Fibroblast of mammary gland (primary cell): ENCODE measurements at regions not wholly inside any gene's neighbourhood (a gene's known extent, or its start where the extent isn't known, plus 50 kb on each side); places are given as distances from the start of the nearest gene placed in this dataset.

Experiments used
- DNase-seq: peaks from one replicate; pipeline ENCODE4 v3.0.0-alpha.2; 2010; ENCODE audit warnings: low read depth
- H3K4me3 ChIP-seq: 2 replicates; pipeline ENCODE4 v1.5.1; 2011; ENCODE audit warnings: low read depth, mild to moderate bottlenecking, low read length, moderate library complexity; ENCODE audit not compliant: control insufficient read depth
- CTCF ChIP-seq: conservative IDR thresholded peaks from 2 replicates; pipeline ENCODE4 v1.5.1; 2011; ENCODE audit warnings: low read depth, low read length, inconsistent platforms; ENCODE audit not compliant: control insufficient read depth, insufficient read depth

- TF ChIP-seq CTCF: no peak
- no peak overlapping the region for H3K4me3 ChIP-seq
- no peak for DNase-seq
Measured at GRCh38 chr6:156146891-156147290, 630.3 kb upstream of the ARID1B start.

GRCh38 chr6:156131221-156131903 is 645.8 kb upstream of the ARID1B start:
- no peak for DNase-seq
- no peak overlapping the region for H3K4me3 ChIP-seq
- TF ChIP-seq CTCF: no peak

- no peak for DNase-seq
- no peak overlapping the region for H3K4me3 ChIP-seq
- TF ChIP-seq CTCF: no peak
Measured at GRCh38 chr6:156126535-156126934, 650.6 kb upstream of the ARID1B start.

- H3K4me3 ChIP-seq: no peak overlapping the region
- no peak for DNase-seq
- no peak for TF ChIP-seq CTCF
Measured at GRCh38 chr6:156125844-156126243, 651.3 kb upstream of the ARID1B start.

GRCh38 chr6:156123731-156124130 is 653.4 kb upstream of the ARID1B start:
- no peak overlapping the region for H3K4me3 ChIP-seq
- no peak for TF ChIP-seq CTCF
- no peak for DNase-seq

- no peak for DNase-seq
- no peak overlapping the region for H3K4me3 ChIP-seq
- TF ChIP-seq CTCF: no peak
Measured at GRCh38 chr6:156121973-156122372, 655.2 kb upstream of the ARID1B start.

- H3K4me3 ChIP-seq: no peak overlapping the region
- TF ChIP-seq CTCF: no peak
- DNase-seq: no peak
Measured at GRCh38 chr6:156114541-156114940, 658.9 kb upstream of the NOX3 start.
